Germinal center (tissue), 1 donor: ENCODE measurements at regions not wholly inside any gene's neighbourhood (a gene's known extent, or its start where the extent isn't known, plus 50 kb on each side); places are given as distances from the start of the nearest gene placed in this dataset.
"Not testable (repeated sequence)": the region's sequence is repeated elsewhere in the genome, so short reads cannot be mapped to it uniquely, and the experiment has no call there.

ENCODE experiments used
- DNase-seq: peaks from one replicate; pipeline ENCODE4 v3.0.0; 2012; ENCODE audit warnings: mixed read lengths, low spot score

DNA sequence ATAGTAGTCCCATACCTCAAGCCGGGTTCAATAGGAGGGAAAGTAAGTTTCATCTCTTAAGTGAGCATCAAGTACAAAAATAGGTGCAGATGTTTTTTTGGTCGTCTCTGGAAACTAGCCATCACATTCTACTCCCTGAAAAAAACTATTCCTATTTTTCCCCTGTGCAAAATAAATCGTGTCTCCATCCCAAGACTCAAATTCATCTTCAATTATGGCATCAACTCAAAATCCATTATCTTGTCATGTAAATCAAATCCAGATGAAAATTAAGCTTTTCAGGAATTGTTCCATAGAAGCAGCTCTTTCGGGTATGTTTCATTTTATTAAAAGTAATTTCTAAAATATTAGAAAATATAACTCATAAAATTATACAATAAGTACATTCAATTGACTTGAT is 1368.4 kb downstream of the GRIK2 start:
- DNase-seq: no peak

GRCh38 chr6:102759415-102759814 is 1365.9 kb downstream of the GRIK2 start:
- no peak for DNase-seq

DNA sequence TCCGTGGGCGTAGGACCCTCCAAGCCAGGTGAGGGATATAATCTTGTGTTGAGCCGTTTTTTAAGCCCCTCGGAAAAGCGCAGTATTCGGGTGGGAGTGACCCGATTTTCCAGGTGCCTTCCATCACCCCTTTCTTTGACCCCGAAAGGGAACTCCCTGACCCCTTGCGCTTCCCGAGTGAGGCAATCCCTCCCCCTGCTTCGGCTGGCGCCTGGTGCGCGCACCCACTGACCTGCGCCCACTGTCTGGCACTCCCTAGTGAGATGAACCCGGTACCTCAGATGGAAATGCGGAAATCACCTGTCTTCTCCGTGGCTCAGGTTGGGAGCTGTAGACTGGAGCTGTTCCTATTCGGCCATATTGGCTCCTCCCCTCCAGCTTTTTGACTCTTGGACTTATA is 1365.0 kb downstream of the GRIK2 start:
- DNase-seq: not testable (repeated sequence)

DNA sequence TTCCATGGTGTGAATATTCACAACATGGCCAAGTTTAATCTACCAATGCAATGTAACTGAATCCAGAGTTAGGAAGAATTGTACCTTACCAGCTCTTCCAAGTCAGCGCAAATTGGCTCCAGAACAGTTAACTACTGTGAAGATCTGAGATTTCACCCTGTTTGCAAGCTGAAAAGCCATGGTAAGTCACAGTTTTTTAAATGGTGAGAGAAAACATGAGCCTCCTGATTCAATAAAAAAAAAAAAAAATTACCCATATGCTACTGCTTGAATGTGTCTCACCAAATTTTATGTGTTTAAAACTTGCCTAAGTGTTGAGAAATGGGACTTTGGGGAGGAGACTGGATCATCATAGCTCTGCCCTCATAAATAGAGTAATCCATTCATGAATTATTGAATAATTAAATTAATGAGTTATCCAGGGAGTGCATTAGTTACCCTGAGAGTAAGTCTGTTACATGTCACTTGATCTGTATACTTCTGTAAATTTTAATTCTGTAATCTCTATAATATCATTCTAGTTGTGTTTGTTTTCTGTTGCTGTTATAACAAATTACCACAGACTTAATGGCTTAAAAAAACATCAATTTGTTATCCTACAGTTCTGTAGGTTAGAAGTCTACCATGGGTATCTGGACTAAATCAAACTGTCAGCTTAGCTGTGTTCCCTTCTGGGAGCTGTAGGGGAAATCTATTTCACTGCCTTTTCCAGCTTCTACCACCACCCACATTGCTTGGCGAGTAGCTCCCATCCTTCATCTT is 1355.9 kb downstream of the GRIK2 start:
- DNase-seq: no peak

DNA sequence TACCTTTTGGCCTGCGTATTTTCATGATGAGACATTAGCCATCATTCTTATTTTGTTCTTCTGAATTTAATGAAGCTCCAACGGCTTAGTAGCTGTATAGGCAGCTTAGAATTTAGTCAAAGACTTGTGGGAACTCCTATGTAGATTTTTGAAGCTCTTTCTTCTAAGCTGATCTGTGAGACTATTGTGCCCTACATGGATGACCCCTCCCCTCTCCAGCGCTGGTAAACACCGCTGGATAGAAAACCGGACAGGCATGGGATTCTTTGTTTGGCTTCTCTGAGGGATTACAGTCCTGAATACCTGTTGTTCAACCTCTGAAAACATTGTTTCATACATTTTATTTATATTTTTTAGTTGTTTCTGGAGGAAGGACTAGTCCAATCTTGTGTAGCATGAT is 1353.4 kb downstream of the GRIK2 start:
- DNase-seq: no peak

GRCh38 chr6:102742754-102743356 is 1349.3 kb downstream of the GRIK2 start:
- DNase-seq: no peak

GRCh38 chr6:102742028-102742427 is 1348.5 kb downstream of the GRIK2 start:
- DNase-seq: no peak

DNA sequence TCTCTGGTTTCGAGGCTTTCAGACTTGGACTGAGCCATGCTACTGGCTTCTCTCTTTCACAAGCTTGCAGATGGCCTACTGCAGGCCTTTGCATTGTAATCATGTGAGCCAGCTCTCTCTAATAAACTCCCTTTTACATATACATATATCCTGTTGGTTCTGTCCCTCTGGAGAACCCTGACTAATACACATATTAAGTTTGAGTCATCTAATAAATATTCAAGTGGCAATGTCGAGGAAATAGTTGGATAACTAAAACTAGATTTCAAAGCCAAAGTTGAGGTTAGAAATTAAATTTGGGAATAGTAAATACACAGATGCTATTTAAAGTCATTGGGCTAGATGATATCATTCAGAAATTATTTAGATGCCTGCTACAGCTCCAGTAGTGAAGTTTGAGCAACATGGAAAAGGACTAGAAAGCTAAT is 1343.4 kb downstream of the GRIK2 start:
- DNase-seq: no peak

GRCh38 chr6:102732898-102733297 is 1339.4 kb downstream of the GRIK2 start:
- DNase-seq: no peak

GRCh38 chr6:102722086-102722485 is 1328.6 kb downstream of the GRIK2 start:
- not testable (repeated sequence) for DNase-seq

GRCh38 chr6:102717737-102718456 is 1324.4 kb downstream of the GRIK2 start:
- DNase-seq: no peak

DNA sequence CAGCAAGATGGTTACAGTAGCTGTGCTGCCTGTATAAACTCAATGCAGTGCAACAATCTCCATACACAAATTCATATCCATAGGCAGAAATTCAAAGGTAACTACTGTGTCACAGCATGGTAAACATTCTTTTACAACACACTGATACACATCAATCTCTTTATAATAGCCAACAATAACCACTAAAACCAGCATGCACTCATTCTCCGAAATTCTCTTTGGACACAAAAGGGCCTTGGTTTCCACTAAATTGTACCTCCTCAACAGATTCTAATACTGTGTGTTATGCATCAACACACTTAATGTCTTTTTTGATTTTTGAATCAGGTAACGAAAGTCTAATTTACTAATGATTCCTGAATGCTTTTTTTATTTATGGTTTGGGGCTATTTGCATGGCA is 1323.7 kb downstream of the GRIK2 start:
- DNase-seq: no peak

DNA sequence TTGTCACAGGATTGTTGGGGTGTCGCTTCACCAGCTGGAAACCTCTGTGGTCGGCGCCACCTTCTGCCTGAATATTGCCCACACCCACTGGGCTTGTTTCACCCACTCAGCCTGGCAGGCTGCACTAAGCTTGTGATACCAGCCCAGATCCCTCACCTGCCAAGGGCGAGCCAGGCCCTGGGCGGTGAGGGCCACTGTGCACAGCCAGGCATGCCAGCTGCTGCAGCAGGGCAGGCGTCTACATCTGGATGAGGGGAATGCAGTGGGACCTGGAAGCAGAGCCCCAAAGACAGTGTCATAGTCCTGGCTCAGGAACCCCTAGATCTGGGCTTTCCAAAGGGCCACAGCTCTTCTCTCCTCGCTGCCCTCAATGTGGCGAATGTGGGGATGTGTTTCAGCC is 1307.5 kb downstream of the GRIK2 start:
- DNase-seq: no peak

DNA sequence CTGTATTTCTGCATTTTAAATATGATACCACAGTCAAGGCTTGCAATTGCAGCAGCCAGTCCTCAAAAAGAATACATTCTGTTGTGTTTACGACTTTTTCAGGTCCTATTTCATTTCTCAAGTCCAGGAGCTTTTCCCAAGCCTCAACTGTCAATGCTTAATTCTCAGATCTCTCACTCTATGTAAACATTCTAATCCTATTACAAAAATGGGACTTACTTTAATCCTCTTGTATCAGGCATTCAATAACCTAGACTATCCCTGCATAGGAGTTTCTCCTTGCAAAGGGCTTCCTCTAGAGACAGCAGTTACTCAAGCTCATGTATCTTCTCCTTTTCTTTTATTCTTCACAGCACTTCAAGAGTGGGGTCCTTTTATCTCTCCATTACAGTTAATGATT is 1293.0 kb downstream of the GRIK2 start:
- no peak for DNase-seq

GRCh38 chr6:102680413-102680812 is 1286.9 kb downstream of the GRIK2 start:
- no peak for DNase-seq

GRCh38 chr6:102679865-102680264 is 1286.4 kb downstream of the GRIK2 start:
- no peak for DNase-seq

GRCh38 chr6:102677225-102677624 is 1283.7 kb downstream of the GRIK2 start:
- DNase-seq: no peak

DNA sequence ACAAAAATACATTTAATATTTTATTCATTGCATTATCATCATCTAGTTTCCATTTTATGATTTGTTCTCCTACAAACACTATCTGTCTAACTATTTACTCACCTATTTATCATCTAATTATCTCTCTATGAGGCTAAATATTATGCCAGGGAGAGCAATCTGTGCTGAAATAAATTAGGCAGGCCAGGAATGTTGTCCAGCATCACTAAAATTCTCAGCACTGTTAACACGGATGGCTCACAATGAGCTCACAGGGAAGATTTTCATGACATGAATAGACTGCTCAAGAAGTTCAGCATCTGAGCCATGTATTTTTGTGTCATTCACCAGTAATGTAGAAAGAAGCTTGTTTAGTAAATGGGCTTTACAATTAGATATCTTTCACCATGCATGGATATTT is 1277.2 kb downstream of the GRIK2 start:
- no peak for DNase-seq

GRCh38 chr6:102662851-102663250 is 1269.3 kb downstream of the GRIK2 start:
- DNase-seq: no peak

DNA sequence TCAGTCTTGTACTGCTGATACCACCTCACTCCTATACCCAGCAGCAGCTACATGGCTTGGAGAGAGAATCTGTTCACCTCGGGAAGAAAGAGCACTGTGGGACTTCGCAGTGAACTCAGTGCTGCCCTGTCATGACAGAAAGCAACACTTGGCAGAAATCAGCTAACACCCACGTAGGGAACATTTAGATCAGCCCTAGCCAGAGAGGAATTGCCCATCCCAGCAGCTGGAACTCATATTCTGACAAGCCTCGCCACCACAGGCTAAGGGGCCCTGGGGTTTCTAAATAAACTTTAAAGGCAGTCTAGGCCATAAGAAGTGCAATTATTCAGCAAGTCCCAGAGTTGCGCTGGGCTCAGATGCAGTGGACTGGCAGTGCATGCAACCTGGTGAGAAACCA is 1266.8 kb downstream of the GRIK2 start:
- no peak for DNase-seq

- no peak for DNase-seq
Measured at GRCh38 chr6:102655823-102656222, 1262.3 kb downstream of the GRIK2 start.

GRCh38 chr6:102641426-102641825 is 1247.9 kb downstream of the GRIK2 start:
- DNase-seq: no peak

GRCh38 chr6:102631921-102632320 is 1238.4 kb downstream of the GRIK2 start:
- no peak for DNase-seq
